GM18519 (cell line): ENCODE measurements at regions not wholly inside any gene's neighbourhood (a gene's known extent, or its start where the extent isn't known, plus 50 kb on each side); places are given as distances from the start of the nearest gene placed in this dataset.

ENCODE experiments used
- ATAC-seq: cut with Tn5 transposase; IDR thresholded peaks from one replicate; pipeline ENCODE4 v1.9.1; 2021; ENCODE audit warnings: mild to moderate bottlenecking, moderate library complexity; ENCODE audit not compliant: unreplicated experiment, low FRiP score

GRCh38 chr6:138550346-138550767 lies 51.1 kb upstream of the NHSL1 start:
- ATAC-seq = no peak

- no peak for ATAC-seq
These were observed 54.9 kb upstream of the NHSL1 start for GRCh38 chr6:138554146-138554545.

GRCh38 chr6:138555421-138555988 lies 56.2 kb upstream of the NHSL1 start:
- ATAC-seq = no peak

- no peak for ATAC-seq
These were observed 57.9 kb upstream of the NHSL1 start for GRCh38 chr6:138557147-138557546.

- ATAC-seq = no peak
These were observed 59.8 kb upstream of the NHSL1 start for GRCh38 chr6:138559143-138559542.

- no peak for ATAC-seq
These were observed 61.0 kb upstream of the NHSL1 start for GRCh38 chr6:138560130-138560860.

GRCh38 chr6:138562691-138563090 lies 63.4 kb upstream of the NHSL1 start:
- no peak for ATAC-seq

GRCh38 chr6:138563231-138563630 lies 63.9 kb upstream of the NHSL1 start:
- no peak for ATAC-seq

GRCh38 chr6:138563650-138564049 lies 64.4 kb upstream of the NHSL1 start:
- no peak for ATAC-seq

- no peak for ATAC-seq
These were observed 65.0 kb upstream of the NHSL1 start for GRCh38 chr6:138564170-138564721.

- no peak for ATAC-seq
These were observed 67.8 kb upstream of the NHSL1 start for GRCh38 chr6:138567052-138567451.

GRCh38 chr6:138568997-138569396 lies 69.7 kb upstream of the NHSL1 start:
- no peak for ATAC-seq

GRCh38 chr6:138569554-138569953 lies 70.3 kb upstream of the NHSL1 start:
- ATAC-seq = no peak

GRCh38 chr6:138569970-138570724 lies 70.9 kb upstream of the NHSL1 start:
- ATAC-seq = no peak

- no peak for ATAC-seq
These were observed 71.4 kb upstream of the NHSL1 start for GRCh38 chr6:138570725-138571029.

GRCh38 chr6:138571181-138571580 lies 71.9 kb upstream of the NHSL1 start:
- ATAC-seq = no peak

- no peak for ATAC-seq
These were observed 72.4 kb upstream of the NHSL1 start for GRCh38 chr6:138571585-138572166.

GRCh38 chr6:138572167-138572875 lies 73.0 kb upstream of the NHSL1 start:
- ATAC-seq = no peak

GRCh38 chr6:138572885-138573284 lies 73.6 kb upstream of the NHSL1 start:
- no peak for ATAC-seq

- no peak for ATAC-seq
These were observed 76.0 kb upstream of the NHSL1 start for GRCh38 chr6:138575257-138575656.

- ATAC-seq = no peak
These were observed 77.0 kb upstream of the NHSL1 start for GRCh38 chr6:138576313-138576712.
